ENCODE measurements at regions not wholly inside any gene's neighbourhood (a gene's known extent, or its start where the extent isn't known, plus 50 kb on each side); places are given as distances from the start of the nearest gene placed in this dataset.
"Not testable (repeated sequence)": the region's sequence is repeated elsewhere in the genome, so short reads cannot be mapped to it uniquely, and the experiment has no call there.

DNA sequence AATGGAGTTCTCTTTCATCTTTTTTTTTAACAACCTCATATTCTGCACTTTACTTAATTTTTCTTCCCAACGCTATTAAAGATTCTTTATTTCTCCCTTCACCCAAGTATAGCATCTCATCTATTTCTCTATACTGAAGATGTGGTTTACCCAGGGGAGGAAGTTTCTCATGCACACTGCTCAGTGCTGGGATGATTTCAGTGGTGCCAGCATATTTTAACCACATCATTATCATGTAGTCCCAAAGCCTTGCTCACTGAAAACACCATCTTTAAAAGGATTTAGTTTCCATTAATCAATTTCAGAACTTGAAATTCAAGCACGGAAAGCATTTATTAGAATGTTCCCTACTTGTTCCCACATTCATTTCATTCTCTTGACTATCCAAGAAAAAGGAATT lies 725.7 kb downstream of the USP25 start:
- H3K4me3 ChIP-seq (ENCODE audit: low read depth, low read length): no peak overlapping the region
- in situ Hi-C loops (cut with HindIII; ENCODE audit: low sequenced_read_pairs): no loop called here
- DNase-seq (ENCODE audit: low read depth, low spot score): peak; percentile 16
- TF ChIP-seq, protein P1, sequence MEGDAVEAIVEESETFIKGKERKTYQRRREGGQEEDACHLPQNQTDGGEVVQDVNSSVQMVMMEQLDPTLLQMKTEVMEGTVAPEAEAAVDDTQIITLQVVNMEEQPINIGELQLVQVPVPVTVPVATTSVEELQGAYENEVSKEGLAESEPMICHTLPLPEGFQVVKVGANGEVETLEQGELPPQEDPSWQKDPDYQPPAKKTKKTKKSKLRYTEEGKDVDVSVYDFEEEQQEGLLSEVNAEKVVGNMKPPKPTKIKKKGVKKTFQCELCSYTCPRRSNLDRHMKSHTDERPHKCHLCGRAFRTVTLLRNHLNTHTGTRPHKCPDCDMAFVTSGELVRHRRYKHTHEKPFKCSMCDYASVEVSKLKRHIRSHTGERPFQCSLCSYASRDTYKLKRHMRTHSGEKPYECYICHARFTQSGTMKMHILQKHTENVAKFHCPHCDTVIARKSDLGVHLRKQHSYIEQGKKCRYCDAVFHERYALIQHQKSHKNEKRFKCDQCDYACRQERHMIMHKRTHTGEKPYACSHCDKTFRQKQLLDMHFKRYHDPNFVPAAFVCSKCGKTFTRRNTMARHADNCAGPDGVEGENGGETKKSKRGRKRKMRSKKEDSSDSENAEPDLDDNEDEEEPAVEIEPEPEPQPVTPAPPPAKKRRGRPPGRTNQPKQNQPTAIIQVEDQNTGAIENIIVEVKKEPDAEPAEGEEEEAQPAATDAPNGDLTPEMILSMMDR (IDR thresholded peaks at IDR 0.05; ENCODE audit: low read depth, low read length): no peak

DNA sequence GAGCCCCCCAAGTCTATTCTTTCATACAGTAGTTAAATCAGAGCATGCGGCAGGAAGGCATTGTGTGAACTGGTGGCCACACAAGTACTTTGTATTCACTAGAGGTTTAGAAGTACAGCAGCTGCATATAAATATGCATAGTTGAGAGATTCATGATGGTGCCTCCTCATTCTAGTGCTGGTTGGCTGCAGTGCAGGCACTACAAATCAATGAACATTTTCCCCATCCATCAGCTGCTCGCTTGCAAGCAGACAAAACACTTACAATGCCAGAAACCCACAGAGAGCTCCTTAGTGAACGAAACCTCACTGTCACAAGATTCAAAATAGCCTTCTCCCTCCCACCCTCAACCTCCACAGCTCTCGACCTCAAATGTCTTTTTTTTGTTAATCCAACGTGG lies 726.2 kb downstream of the USP25 start:
- TF ChIP-seq, protein P1 (IDR thresholded peaks at IDR 0.05; ENCODE audit: low read depth, low read length): no peak
- DNase-seq (ENCODE audit: low read depth, low spot score): peak; percentile 62
- H3K4me3 ChIP-seq (ENCODE audit: low read depth, low read length): no peak overlapping the region
- in situ Hi-C loops (cut with HindIII; ENCODE audit: low sequenced_read_pairs): no loop called here

DNA sequence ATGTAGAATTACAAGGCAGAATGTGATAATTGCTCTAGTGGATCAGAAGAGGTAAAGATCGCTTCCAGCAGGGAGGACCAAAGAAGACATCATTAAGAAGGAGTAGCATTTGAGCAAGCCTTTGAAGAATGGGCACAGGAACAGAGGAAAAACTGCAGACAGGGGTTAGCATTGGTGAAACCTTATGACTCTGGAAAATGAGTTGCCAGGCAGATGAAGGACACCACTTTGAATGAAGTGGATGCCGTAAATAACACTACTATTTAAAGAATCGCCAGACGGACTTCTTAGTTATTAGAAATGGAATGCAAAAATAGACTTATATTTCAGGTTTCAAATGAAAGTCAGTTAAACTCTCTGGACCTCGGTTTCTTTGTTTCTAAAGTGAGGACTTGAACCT lies 727.7 kb downstream of the USP25 start:
- in situ Hi-C loops (cut with HindIII; ENCODE audit: low sequenced_read_pairs): no loop called here
- DNase-seq (ENCODE audit: low read depth, low spot score): no peak
- H3K4me3 ChIP-seq (ENCODE audit: low read depth, low read length): no peak overlapping the region
- TF ChIP-seq, protein P1 (IDR thresholded peaks at IDR 0.05; ENCODE audit: low read depth, low read length): no peak

DNA sequence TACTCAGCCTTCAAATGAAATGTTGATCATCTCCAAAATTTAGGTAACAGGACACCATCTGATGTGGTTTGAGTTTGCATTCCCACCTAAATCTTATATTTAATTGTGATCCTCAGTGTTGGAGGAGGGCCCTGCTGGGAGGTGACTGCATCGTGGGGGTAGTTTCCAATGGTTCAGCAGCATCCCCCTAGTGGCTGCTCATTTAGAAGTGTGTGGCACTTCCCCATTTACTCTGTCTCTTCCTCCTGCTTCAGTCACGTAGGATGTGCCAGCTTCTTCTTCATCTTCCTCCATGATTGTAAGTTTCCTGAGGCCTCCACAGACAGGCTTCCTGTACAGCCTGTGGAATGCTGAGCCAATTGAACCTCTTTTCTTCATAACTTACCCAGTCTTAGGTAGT lies 731.2 kb downstream of the USP25 start:
- no peak overlapping the region for H3K4me3 ChIP-seq (ENCODE audit: low read depth, low read length)
- TF ChIP-seq, protein P1 (IDR thresholded peaks at IDR 0.05; ENCODE audit: low read depth, low read length): peak; percentile 8
- no peak for DNase-seq (ENCODE audit: low read depth, low spot score)
- in situ Hi-C loops (cut with HindIII; ENCODE audit: low sequenced_read_pairs): no loop called here

DNA sequence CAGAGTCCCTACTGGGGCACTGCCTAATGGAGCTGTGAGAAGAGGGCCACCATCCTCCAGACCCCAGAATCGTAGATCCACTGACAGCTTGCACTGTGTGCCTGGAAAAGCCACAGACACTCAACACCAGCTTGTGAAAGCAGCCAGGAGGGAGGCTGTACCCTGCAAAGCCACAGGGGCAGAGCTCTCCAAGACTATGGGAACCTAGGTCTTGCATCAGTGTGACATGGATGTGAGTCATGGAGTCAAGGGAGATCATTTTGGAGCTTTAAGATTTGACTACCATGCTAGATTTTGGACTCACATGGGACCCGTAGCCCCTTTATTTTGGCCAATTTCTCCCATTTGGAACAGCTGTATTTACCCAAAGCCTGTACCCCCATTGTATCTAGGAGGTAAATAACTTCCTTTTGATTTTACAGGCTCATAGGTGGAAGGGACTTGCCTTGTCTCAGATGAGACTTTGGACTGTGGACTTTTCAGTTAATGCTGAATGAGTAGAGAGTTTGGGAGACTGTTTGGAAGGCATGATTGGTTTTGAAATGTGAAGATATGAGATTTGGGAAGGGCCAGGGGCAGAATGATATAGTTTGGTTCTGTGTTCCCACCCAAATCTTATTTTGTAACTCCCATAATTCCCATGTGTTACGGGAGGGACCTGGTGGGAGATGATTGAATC lies 734.6 kb downstream of the USP25 start:
- DNase-seq (ENCODE audit: low read depth, low spot score); H3K4me3 ChIP-seq (ENCODE audit: low read depth, low read length); in situ Hi-C loops (cut with HindIII; ENCODE audit: low sequenced_read_pairs): not testable (repeated sequence)

DNA sequence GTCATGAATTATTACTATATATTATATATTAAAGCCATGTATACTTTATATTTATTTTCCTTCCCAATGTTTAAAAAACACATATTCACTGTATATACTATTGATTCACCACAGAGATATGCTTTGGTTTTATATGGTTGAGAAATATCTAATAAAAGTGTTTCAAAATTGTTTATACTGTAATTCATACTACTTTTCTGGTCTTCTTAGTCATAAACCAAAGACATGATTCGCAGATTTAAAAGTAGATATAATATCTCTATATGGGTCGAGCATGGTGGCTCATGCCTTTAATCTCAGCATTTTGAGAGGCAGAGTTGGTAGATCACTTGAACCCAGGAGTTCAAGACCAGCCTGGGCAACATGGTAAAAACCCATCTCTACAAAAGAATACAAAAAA lies 738.4 kb downstream of the USP25 start:
- in situ Hi-C loops (cut with HindIII; ENCODE audit: low sequenced_read_pairs): no loop called here
- TF ChIP-seq, protein P1 (IDR thresholded peaks at IDR 0.05; ENCODE audit: low read depth, low read length): no peak
- H3K4me3 ChIP-seq (ENCODE audit: low read depth, low read length): no peak overlapping the region
- DNase-seq (ENCODE audit: low read depth, low spot score): no peak

DNA sequence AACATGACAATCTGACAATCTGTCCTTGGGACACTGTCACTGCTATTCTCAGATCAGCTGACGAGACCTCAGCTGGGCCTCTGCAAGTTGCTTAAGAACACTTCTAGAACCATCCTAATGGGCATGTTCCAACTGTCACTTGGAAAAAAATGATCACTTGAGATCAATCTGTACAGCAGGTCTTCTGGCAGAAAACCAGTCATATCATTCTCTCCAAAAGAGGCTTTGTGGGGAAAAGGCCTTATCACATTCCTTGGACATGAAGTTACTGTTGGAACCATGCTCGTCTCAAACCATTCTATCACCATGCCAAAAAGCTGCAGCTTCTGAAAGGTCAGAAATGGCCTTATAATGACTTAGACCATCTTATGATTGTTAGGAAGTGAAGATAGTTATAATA lies 744.2 kb downstream of the USP25 start:
- DNase-seq (ENCODE audit: low read depth, low spot score): peak; percentile 53
- TF ChIP-seq, protein P1 (IDR thresholded peaks at IDR 0.05; ENCODE audit: low read depth, low read length): no peak
- in situ Hi-C loops (cut with HindIII; ENCODE audit: low sequenced_read_pairs): no loop called here

More for the DNA sequence above, 744.2 kb downstream of the USP25 start:
- no peak overlapping the region for H3K4me3 ChIP-seq (ENCODE audit: low read depth, low read length)

Data from astrocyte of the spinal cord (primary cell).